Smooth muscle cell (in vitro differentiated cells): ENCODE measurements at regions not wholly inside any gene's neighbourhood (a gene's known extent, or its start where the extent isn't known, plus 50 kb on each side); places are given as distances from the start of the nearest gene placed in this dataset.

Experiments used
- DNase-seq: peaks from one replicate; lab custom pipeline; 2025; ENCODE audit not compliant: unreplicated experiment; lab: John Stamatoyannopoulos, UW
- H2AFZ ChIP-seq: fragments of 200-600 bp; sonication (generic); 2 replicates; pipeline ENCODE4 v1.6.0; 2016; ENCODE audit warnings: antibody characterized with exemption, low read depth, mild to moderate bottlenecking
- H3F3A ChIP-seq: fragments of 200-600 bp; sonication (generic); 2 replicates; pipeline ENCODE4 v1.6.0; 2017; ENCODE audit warnings: antibody characterized with exemption, low read depth
- H3K27ac ChIP-seq: fragments of 200-600 bp; sonication (generic); 2 replicates; pipeline ENCODE4 v1.5.1; 2016; ENCODE audit warnings: low read depth, mild to moderate bottlenecking
- H3K27me3 ChIP-seq: fragments of 200-600 bp; sonication (generic); 2 replicates; pipeline ENCODE4 v1.6.1; 2016; ENCODE audit warnings: low read depth, mild to moderate bottlenecking
- H3K36me3 ChIP-seq: fragments of 200-600 bp; sonication (generic); 2 replicates; pipeline ENCODE4 v1.5.1; 2016; ENCODE audit warnings: low read depth
- H3K4me1 ChIP-seq: fragments of 200-600 bp; sonication (generic); 2 replicates; pipeline ENCODE4 v1.5.1; 2016; ENCODE audit warnings: low read depth
- H3K4me2 ChIP-seq: fragments of 200-600 bp; sonication (generic); 2 replicates; pipeline ENCODE4 v1.6.0; 2016; ENCODE audit warnings: mild to moderate bottlenecking
- H3K4me3 ChIP-seq: fragments of 200-600 bp; sonication (generic); 2 replicates; pipeline ENCODE4 v1.5.1; 2016; ENCODE audit warnings: mild to moderate bottlenecking
- H3K79me2 ChIP-seq: fragments of 200-600 bp; sonication (generic); 2 replicates; pipeline ENCODE4 v1.6.0; 2016; ENCODE audit warnings: low read depth, mild to moderate bottlenecking
- H3K9ac ChIP-seq: fragments of 200-600 bp; sonication (generic); 2 replicates; pipeline ENCODE4 v1.6.0; 2016; ENCODE audit warnings: low read depth
- H3K9me3 ChIP-seq: fragments of 200-600 bp; sonication (generic); replicated peaks from 2 replicates; pipeline ENCODE4 v1.5.1; 2016; ENCODE audit warnings: low read depth
- H4K20me1 ChIP-seq: fragments of 200-600 bp; sonication (generic); 2 replicates; pipeline ENCODE4 v1.6.0; 2016; ENCODE audit warnings: low read depth
- WGBS: methylation state at CpG from one replicate; pipeline ENCODE4 v1.1.7; 2016; ENCODE audit warnings: low lambda C conversion rate; 5-methylcytosine and 5-hydroxymethylcytosine counted together
- TF ChIP-seq, protein P1 (sequence below): fragments of 200-600 bp; sonication (generic); IDR thresholded peaks from 2 replicates; pipeline ENCODE4 v1.5.1; 2017; ENCODE audit warnings: borderline replicate concordance, mild to moderate bottlenecking, antibody characterized with exemption; ENCODE audit not compliant: insufficient read depth, poor library complexity, severe bottlenecking

DNA sequence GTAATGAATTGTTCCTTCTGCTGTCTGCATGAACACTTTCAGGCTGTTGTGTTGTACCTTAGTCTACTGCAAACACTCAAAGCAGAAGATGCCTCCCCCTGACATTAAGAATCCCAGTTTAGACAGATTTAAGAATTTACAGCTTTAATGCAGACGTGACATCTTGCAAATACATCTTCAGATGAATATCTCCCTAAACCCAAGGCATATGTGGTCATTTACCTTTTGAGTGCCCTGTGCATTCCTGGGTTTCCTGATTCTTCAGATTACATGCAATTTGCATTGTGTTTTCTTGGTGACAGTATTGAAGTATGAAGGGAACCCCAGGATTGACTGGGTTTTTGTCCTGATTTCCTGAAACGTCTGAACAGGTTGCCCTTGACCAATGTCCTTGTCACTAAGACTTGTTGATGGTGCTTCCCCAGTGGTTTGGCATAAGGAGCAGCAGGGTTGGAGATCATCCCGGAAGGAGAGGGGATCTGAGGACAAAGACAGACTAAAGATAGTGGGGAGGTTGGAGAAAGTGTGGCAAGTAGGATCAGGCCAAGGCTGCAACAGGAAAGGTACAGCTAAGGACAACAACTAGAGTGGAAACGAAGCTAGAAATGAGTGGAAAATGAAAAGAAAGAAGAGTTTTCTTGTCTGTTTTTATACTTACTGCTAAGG lies 123.8 kb upstream of the RHOBTB1 start:
- Histone ChIP-seq H3K27ac (peak overlapping the region; percentile 15), H4K20me1 (no peaks in the 10 kb centered on the region), H3K4me3 (no peak overlapping the region), H3K9me3 (no peaks in the 10 kb centered on the region), H3K79me2 (no peaks in the 10 kb centered on the region), H3K4me2 (peak overlapping the region; percentile 60), H3K9ac (no peak overlapping the region), H3K4me1 (peaks cover 16% of the 10 kb centered on the region), H3K36me3 (no peaks in the 10 kb centered on the region), H2AFZ (no peak overlapping the region), H3F3A (peaks cover 2% of the 10 kb centered on the region), H3K27me3 (no peaks in the 10 kb centered on the region)
- no peak for DNase-seq
- TF ChIP-seq, protein P1, sequence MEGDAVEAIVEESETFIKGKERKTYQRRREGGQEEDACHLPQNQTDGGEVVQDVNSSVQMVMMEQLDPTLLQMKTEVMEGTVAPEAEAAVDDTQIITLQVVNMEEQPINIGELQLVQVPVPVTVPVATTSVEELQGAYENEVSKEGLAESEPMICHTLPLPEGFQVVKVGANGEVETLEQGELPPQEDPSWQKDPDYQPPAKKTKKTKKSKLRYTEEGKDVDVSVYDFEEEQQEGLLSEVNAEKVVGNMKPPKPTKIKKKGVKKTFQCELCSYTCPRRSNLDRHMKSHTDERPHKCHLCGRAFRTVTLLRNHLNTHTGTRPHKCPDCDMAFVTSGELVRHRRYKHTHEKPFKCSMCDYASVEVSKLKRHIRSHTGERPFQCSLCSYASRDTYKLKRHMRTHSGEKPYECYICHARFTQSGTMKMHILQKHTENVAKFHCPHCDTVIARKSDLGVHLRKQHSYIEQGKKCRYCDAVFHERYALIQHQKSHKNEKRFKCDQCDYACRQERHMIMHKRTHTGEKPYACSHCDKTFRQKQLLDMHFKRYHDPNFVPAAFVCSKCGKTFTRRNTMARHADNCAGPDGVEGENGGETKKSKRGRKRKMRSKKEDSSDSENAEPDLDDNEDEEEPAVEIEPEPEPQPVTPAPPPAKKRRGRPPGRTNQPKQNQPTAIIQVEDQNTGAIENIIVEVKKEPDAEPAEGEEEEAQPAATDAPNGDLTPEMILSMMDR, result no peak
- WGBS, result 49% methylated on average over 4 of the region's 4 CpGs

DNA sequence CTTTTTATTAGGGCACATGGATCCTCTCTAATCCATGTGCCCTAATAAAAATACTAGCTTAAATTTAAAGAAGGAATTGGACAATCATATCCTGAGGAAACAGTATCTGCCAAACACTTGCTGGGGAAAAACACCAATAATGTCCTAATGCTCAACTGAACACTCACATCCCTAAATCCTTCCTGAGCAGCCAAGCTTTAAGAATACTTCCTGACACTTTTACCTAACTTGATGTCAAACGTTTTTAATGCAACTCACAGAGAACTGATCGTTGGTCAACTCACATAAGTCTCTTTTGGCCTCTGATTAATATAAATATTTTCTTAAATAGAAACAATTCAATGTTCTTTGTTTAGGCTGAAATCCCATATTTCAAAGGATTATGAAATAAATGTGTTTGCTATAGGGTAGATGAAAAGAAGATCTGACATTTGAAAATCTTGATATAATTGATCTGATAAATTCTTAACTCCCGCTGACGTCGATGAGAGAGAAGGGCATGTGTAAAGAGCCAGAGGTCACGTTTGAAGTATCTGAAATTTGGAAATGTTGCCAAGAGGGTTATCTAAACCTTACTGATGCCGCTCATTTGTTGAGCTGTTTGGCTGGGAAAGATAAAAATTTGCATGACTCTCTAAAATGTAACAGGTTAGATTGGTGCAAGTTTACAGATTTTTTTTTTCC lies 122.8 kb upstream of the RHOBTB1 start:
- DNase-seq, result no peak
- no peaks in the 10 kb centered on the region for H3K9me3 ChIP-seq
- H4K20me1 ChIP-seq, result no peaks in the 10 kb centered on the region
- H2AFZ ChIP-seq, result no peak overlapping the region
- no peak overlapping the region for H3K4me3 ChIP-seq
- peaks cover 16% of the 10 kb centered on the region for H3K4me1 ChIP-seq
- no peaks in the 10 kb centered on the region for H3K36me3 ChIP-seq
- TF ChIP-seq, protein P1, result no peak
- H3K27me3 ChIP-seq, result no peaks in the 10 kb centered on the region
- H3F3A ChIP-seq, result peaks cover 2% of the 10 kb centered on the region
- no peaks in the 10 kb centered on the region for H3K79me2 ChIP-seq
- WGBS, result 64% methylated on average over 7 of the region's 7 CpGs
- no peak overlapping the region for H3K9ac ChIP-seq
- peak overlapping the region; percentile 1 for H3K4me2 ChIP-seq
- no peak overlapping the region for H3K27ac ChIP-seq

DNA sequence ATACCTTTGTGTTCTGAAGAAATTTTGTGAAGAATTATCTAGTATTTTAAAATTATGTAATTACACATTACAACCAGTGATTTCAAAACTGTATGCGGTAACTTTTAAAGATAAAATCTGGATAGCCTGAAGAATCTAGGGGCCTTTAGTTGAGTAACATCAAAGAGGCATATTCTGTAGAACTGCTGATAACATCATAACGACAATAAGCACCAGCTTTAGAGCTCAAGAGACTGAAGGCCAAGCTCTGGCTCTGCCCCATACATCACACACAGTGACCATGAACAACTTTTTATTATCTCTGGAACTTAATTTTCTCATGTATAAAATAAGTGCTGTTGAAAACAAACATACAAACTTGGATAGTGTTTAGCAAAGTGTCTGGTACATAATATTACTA lies 121.1 kb upstream of the RHOBTB1 start:
- H3K9me3 ChIP-seq, result no peaks in the 10 kb centered on the region
- H3F3A ChIP-seq, result peaks cover 2% of the 10 kb centered on the region
- H3K27me3 ChIP-seq, result no peaks in the 10 kb centered on the region
- H3K4me3 ChIP-seq, result no peak overlapping the region
- H3K79me2 ChIP-seq, result no peaks in the 10 kb centered on the region
- H3K9ac ChIP-seq, result no peak overlapping the region
- DNase-seq, result no peak
- no peaks in the 10 kb centered on the region for H3K36me3 ChIP-seq
- peaks cover 16% of the 10 kb centered on the region for H3K4me1 ChIP-seq
- peak overlapping the region; percentile 26 for H2AFZ ChIP-seq
- 7% methylated on average over 2 of the region's 2 CpGs for WGBS
- H3K4me2 ChIP-seq, result peak overlapping the region; percentile 52
- H4K20me1 ChIP-seq, result no peaks in the 10 kb centered on the region
- TF ChIP-seq, protein P1, result no peak
- no peak overlapping the region for H3K27ac ChIP-seq
